ENCODE measurements at regions not wholly inside any gene's neighbourhood (a gene's known extent, or its start where the extent isn't known, plus 50 kb on each side); places are given as distances from the start of the nearest gene placed in this dataset.
A peak's percentile ranks its signal among the peaks of the same experiment; 100 is the strongest.

DNA sequence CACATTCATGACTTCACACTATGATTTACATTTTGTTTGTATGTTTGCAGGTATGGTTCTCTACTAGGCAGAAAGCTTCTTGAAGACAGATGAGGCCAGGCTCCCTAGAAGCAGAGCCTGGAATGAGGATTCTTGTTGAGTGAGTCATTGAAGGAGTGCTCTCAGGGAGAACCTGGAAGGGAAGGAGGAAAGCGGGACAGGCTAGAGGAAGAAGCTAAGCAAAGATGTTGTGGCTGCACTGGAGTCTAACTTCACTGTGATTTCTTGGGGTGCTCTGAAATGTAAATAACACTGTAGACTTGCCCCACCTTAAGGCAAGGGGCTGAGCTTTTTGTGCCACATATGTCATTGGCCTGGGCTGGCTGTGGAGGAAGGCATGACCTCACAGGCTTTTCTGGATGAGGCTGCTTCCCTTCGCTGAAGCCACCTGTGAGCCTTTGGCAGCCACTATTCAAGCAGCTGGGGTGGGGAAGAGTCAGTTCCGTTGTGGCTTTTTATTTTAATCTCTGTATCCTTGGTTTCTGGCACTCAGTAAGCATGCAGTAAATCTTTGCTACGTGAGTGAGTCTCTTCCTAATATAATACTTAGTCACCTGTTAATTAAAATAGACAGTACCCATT is 307.3 kb downstream of the SV2B start:
- Histone ChIP-seq H3K27ac (no peak overlapping the region), H3K4me1 (ENCODE audit: low read depth) (peaks cover 15% of the 10 kb centered on the region), H3K27me3 (no peaks in the 10 kb centered on the region), H3K9me3 (ENCODE audit: low read depth) (no peaks in the 10 kb centered on the region), H3K36me3 (no peaks in the 10 kb centered on the region), H3K4me3 (no peak overlapping the region)
- TF ChIP-seq, protein P1, sequence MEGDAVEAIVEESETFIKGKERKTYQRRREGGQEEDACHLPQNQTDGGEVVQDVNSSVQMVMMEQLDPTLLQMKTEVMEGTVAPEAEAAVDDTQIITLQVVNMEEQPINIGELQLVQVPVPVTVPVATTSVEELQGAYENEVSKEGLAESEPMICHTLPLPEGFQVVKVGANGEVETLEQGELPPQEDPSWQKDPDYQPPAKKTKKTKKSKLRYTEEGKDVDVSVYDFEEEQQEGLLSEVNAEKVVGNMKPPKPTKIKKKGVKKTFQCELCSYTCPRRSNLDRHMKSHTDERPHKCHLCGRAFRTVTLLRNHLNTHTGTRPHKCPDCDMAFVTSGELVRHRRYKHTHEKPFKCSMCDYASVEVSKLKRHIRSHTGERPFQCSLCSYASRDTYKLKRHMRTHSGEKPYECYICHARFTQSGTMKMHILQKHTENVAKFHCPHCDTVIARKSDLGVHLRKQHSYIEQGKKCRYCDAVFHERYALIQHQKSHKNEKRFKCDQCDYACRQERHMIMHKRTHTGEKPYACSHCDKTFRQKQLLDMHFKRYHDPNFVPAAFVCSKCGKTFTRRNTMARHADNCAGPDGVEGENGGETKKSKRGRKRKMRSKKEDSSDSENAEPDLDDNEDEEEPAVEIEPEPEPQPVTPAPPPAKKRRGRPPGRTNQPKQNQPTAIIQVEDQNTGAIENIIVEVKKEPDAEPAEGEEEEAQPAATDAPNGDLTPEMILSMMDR (IDR thresholded peaks at IDR 0.05; ENCODE audit: low read depth, low read length): no peak
- peak in 1 of 2 donors; percentile 41 for DNase-seq (ENCODE audit: low read depth in 1 of 2, low spot score in 1 of 2)

DNA sequence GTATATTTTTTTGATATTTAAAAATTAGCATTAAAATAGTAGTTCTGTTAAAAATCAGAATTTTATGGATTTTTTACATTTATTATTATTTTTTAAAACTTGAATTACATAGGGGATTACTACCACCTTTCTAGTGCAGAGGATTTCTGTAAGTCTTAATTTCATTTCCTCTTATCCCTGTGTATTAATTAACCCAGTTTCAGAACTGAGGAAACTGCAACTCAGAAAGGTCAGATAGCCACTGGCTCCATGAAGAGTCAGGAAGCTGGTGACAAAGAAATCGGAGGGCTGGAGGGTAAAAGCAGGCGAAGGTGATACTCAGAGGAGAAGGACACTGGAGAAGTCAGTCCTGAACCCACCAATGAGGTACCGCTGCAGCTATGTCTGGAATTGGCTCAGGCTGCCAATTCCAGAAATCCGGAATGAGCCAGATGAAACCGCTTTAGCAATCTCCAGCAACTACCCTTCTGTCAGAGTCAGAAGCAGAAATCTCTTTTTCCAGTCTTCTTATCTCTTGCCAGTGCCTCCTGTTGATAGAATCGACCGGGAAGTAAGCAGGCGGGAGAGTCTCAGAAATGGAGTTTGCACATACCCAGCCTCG is 308.5 kb downstream of the SV2B start:
- H3K4me3 ChIP-seq: no peak overlapping the region
- no peaks in the 10 kb centered on the region for H3K9me3 ChIP-seq (ENCODE audit: low read depth)
- TF ChIP-seq, protein P1 (IDR thresholded peaks at IDR 0.05; ENCODE audit: low read depth, low read length): no peak
- no peaks in the 10 kb centered on the region for H3K36me3 ChIP-seq
- peak; percentile 54 to 59 for DNase-seq (ENCODE audit: low read depth in 1 of 2, low spot score in 1 of 2)
- H3K27ac ChIP-seq: peak overlapping the region; percentile 67
- peaks cover 15% of the 10 kb centered on the region for H3K4me1 ChIP-seq (ENCODE audit: low read depth)
- no peaks in the 10 kb centered on the region for H3K27me3 ChIP-seq

DNA sequence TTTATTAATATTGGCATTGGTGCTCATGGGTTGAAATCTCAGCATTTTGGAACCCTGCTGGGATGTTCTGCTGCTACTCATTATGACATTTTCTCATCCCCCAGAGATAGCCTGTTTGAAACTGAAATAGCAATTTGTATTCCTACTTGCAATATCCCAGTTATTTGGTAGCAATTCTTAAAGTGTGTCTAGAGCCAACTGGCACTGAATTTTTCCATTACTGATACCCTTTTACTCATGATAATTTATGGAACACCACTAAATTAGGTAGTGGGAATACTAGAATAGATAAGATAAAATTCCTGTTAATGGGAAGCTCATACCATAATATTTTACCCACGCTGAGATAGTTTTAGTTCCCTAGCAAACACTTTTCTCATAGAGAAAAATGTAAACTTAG is 309.3 kb downstream of the SV2B start:
- H3K4me1 ChIP-seq (ENCODE audit: low read depth): peaks cover 15% of the 10 kb centered on the region
- no peak for DNase-seq (ENCODE audit: low read depth in 1 of 2, low spot score in 1 of 2)

DNA sequence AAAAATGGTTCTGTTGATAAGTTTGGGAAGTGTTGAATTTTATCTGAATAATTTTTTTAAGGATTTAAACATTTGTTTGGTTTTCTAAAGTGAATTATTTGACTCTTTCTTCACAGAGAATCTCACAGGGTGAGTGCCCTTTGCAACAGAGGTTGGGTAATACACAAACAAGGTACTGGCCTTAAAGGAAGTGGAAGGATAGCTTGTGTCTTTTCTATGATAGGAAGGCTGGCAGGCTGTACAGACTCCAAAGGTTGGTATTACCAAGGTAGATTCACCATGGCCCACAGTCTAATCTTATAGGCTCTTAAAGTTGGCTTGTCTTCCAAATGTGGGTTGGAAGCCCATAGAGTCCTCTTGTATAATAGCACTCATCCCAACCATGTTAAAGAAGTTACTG is 311.5 kb downstream of the SV2B start:
- no peaks in the 10 kb centered on the region for H3K36me3 ChIP-seq
- no peak overlapping the region for H3K27ac ChIP-seq
- peaks cover 15% of the 10 kb centered on the region for H3K4me1 ChIP-seq (ENCODE audit: low read depth)
- no peaks in the 10 kb centered on the region for H3K27me3 ChIP-seq
- no peak for DNase-seq (ENCODE audit: low read depth in 1 of 2, low spot score in 1 of 2)
- no peaks in the 10 kb centered on the region for H3K9me3 ChIP-seq (ENCODE audit: low read depth)
- TF ChIP-seq, protein P1 (IDR thresholded peaks at IDR 0.05; ENCODE audit: low read depth, low read length): no peak
- no peak overlapping the region for H3K4me3 ChIP-seq

More for the DNA sequence above, 309.3 kb downstream of the SV2B start:
- TF ChIP-seq, protein P1 (IDR thresholded peaks at IDR 0.05; ENCODE audit: low read depth, low read length): no peak
- Histone ChIP-seq H3K27me3 (no peaks in the 10 kb centered on the region), H3K4me3 (no peak overlapping the region), H3K36me3 (no peaks in the 10 kb centered on the region), H3K27ac (peak overlapping the region; percentile 27), H3K9me3 (ENCODE audit: low read depth) (no peaks in the 10 kb centered on the region)

DNA sequence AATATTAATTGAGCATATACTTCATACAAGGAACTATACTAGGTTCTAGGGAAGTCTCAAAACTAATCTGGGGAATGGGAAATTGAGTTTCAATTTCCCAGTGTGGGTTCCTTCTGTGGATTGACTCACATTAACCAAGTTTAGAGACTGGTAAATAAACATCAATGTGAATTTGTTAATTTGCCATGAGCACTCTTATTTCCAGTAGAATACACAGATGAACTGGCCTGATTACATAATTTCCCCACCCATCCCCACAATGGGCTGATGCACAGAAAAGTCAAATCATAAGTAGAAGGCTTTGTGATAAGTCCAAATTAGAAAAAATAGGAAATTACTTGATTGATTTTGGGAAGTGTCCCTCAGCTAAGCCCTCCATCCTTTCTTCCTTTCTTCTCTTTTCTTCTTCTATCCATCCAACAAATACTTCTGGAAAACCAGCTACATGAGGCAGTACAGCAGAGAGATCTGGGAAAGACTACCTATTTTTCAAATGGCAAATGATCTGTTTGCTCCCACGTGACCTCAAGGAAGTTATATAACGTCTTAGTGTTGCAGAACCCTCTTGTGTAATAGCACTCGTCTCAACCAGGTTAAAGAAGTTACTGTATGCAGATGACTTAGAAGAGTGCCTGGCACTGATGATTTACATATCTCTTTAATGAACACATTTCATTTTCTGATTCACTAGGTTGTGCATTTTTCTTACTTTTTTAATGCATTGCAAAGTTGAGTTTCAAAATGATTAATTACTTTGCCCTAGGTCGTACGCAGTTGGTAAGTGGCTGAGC is 312.3 kb downstream of the SV2B start:
- H3K27me3 ChIP-seq: no peaks in the 10 kb centered on the region
- TF ChIP-seq, protein P1 (IDR thresholded peaks at IDR 0.05; ENCODE audit: low read depth, low read length): no peak
- H3K9me3 ChIP-seq (ENCODE audit: low read depth): no peaks in the 10 kb centered on the region
- no peak overlapping the region for H3K4me3 ChIP-seq
- no peak overlapping the region for H3K27ac ChIP-seq
- H3K4me1 ChIP-seq (ENCODE audit: low read depth): peaks cover 15% of the 10 kb centered on the region
- no peaks in the 10 kb centered on the region for H3K36me3 ChIP-seq
- no peak for DNase-seq (ENCODE audit: low read depth in 1 of 2, low spot score in 1 of 2)

All from cardiac muscle cell (in vitro differentiated cells and primary cell).